ENCODE measurements at regions not wholly inside any gene's neighbourhood (a gene's known extent, or its start where the extent isn't known, plus 50 kb on each side); places are given as distances from the start of the nearest gene placed in this dataset.
A peak's percentile ranks its signal among the peaks of the same experiment; 100 is the strongest.

GRCh38 chr4:116926631-116927295, 158.6 kb downstream of the TRAM1L1 start:
- Histone ChIP-seq H3K4me3 (no peak overlapping the region), H3K27me3 (peaks cover 3 to 35% of the 10 kb centered on the region in 2 donors), H3K9me3 (no peaks in the 10 kb centered on the region), H3K4me1 (no peaks in the 10 kb centered on the region), H3K27ac (no peak overlapping the region), H3K36me3 (no peaks in the 10 kb centered on the region)
- DNase-seq (no peak), ATAC-seq (peak; percentile 39)
- no peak for TF ChIP-seq CTCF (IDR thresholded peaks at IDR 0.05)
- intact Hi-C loops (cut with DNase I), result no loop called here

GRCh38 chr4:116925900-116926457, 159.4 kb downstream of the TRAM1L1 start:
- H3K9me3 ChIP-seq, result no peaks in the 10 kb centered on the region
- H3K27me3 ChIP-seq, result peaks cover 3 to 35% of the 10 kb centered on the region in 2 donors
- TF ChIP-seq CTCF (IDR thresholded peaks at IDR 0.05), result no peak
- DNase-seq (peak in 3 of 4 donors; percentile 30 to 75 (median 35)), ATAC-seq (peak; percentile 94)
- no peaks in the 10 kb centered on the region for H3K4me1 ChIP-seq
- no peak overlapping the region for H3K4me3 ChIP-seq
- H3K36me3 ChIP-seq, result no peaks in the 10 kb centered on the region
- no peak overlapping the region for H3K27ac ChIP-seq
- intact Hi-C loops (cut with DNase I), result no loop called here

GRCh38 chr4:116923389-116923788, 162.0 kb downstream of the TRAM1L1 start:
- intact Hi-C loops (cut with DNase I), result no loop called here
- H3K4me3 ChIP-seq, result no peak overlapping the region
- no peaks in the 10 kb centered on the region for H3K4me1 ChIP-seq
- no peak overlapping the region for H3K27ac ChIP-seq
- DNase-seq (no peak), ATAC-seq (no peak)
- no peaks in the 10 kb centered on the region for H3K9me3 ChIP-seq
- no peak for TF ChIP-seq CTCF (IDR thresholded peaks at IDR 0.05)
- H3K27me3 ChIP-seq, result peaks cover 3 to 35% of the 10 kb centered on the region in 2 donors
- no peaks in the 10 kb centered on the region for H3K36me3 ChIP-seq

- Histone ChIP-seq H3K27ac (no peak overlapping the region), H3K4me3 (no peak overlapping the region), H3K27me3 (no peaks in the 10 kb centered on the region), H3K36me3 (no peaks in the 10 kb centered on the region), H3K9me3 (no peaks in the 10 kb centered on the region), H3K4me1 (no peaks in the 10 kb centered on the region)
- no peak for ATAC-seq
- intact Hi-C loops (cut with DNase I), result no loop called here
- no peak for TF ChIP-seq CTCF (IDR thresholded peaks at IDR 0.05)
- DNase-seq, result no peak
Observed at GRCh38 chr4:116913451-116913850, 171.9 kb downstream of the TRAM1L1 start.

GRCh38 chr4:116906758-116907157, 178.6 kb downstream of the TRAM1L1 start:
- no peak for DNase-seq
- Histone ChIP-seq H3K27ac (no peak overlapping the region), H3K36me3 (no peaks in the 10 kb centered on the region), H3K27me3 (no peaks in the 10 kb centered on the region), H3K4me1 (no peaks in the 10 kb centered on the region), H3K9me3 (no peaks in the 10 kb centered on the region), H3K4me3 (no peak overlapping the region)
- intact Hi-C loops (cut with DNase I), result loop anchor here in 1 of 2 donors (10.0 kb wide), 1 partner anchor 988 kb away; no protein-coding TSS in a partner anchor
- TF ChIP-seq CTCF (IDR thresholded peaks at IDR 0.05), result no peak
- no peak for ATAC-seq

Data from left lung (tissue), 4 donors.